NCI-H510A (cell line): ENCODE measurements at regions not wholly inside any gene's neighbourhood (a gene's known extent, or its start where the extent isn't known, plus 50 kb on each side); places are given as distances from the start of the nearest gene placed in this dataset.

Experiments
- DNase-seq: peaks from one replicate; lab custom pipeline; 2025; lab: John Stamatoyannopoulos, UW

DNA sequence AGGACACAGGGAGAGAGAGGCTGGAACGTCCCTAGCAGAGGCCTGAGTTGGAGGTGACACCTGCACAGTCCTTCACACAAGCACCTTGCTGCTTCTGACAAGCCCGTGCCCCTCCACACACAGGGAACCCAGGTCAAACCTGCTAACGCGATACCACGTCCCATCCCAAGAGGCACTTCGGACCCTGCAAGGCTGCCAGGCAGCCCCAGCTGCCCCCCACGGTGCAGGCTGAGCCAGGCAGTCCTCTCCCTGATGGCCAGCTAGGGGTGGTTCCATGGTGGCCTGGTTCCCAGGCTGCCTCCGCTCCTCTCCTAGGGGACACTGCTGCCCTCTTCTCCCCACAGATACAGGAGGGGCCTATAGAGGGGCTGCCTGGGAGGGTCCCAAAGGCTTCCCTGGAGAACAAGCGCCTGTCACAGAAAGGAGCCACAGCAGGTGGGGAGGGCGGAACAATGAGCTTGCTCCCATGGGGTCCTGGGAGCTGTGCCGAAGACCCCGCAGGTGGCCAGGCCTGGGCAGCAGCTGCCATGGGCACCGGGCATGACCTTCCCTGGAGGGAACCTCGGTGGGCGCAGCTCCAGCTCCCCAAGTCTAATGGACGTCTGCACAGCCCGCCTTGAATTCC is 434.2 kb upstream of the MYT1L start:
- no peak for DNase-seq

DNA sequence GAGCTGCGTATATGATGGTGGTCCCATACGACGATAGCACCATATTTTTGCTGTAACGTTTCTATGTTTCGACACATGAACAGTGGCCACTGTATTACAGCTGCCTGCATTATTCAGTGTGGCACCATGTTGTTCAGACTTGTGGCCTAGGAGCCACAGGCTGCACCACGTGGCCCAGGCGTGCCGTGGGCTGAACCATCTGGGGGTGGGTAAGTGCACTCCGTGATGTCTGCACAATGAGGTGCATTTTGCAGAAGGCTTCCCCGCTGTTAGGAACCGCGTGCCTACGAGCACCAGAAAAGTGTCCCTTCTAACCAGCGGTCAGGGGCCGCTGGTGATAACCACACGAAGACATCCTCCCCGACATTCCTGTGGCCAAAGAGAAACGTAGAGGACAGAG is 433.7 kb upstream of the MYT1L start:
- no peak for DNase-seq

- DNase-seq, result no peak
These were observed 432.9 kb upstream of the MYT1L start for GRCh38 chr2:2764001-2764355.

- no peak for DNase-seq
These were observed 432.4 kb upstream of the MYT1L start for GRCh38 chr2:2763351-2764000.

- DNase-seq, result no peak
These were observed 431.8 kb upstream of the MYT1L start for GRCh38 chr2:2762913-2763312.

DNA sequence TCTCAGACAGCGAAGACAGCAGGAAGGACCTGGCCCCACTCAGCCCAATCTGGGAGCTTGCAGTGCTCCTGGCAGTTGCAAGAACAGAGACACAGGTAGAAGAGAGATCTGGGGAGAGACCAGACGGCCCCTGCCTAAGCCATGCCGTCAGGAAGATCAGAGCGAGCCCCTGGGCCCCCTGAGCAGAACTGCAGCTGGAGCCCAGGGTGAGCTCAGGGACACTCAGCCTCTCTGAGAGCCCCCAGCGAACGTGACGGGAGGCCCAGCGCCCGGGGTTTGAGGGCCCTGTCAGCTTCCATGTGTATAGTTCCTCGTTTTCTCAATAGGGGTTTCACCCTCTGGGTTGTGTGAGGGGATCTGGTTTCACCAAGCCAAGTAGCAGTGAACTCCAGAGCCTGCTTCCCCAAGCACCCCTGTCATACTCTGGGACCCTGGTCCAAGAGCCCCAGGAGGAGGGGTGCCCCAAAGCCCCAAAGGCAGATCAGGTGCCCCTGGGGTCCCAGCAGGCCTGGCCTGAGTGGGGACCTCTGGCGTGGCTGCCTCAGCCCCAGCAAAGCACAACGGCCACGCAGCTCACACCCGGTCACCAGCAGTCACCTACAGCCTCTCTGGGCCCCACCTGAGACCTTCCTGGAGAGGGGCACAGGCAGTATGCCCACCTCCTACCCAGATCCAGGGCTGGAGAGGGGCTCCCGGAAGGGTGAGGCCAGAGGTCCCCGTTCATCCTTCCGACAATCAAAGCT is 431.3 kb upstream of the MYT1L start:
- DNase-seq, result no peak

- no peak for DNase-seq
These were observed 427.8 kb upstream of the MYT1L start for GRCh38 chr2:2758793-2759367.

DNA sequence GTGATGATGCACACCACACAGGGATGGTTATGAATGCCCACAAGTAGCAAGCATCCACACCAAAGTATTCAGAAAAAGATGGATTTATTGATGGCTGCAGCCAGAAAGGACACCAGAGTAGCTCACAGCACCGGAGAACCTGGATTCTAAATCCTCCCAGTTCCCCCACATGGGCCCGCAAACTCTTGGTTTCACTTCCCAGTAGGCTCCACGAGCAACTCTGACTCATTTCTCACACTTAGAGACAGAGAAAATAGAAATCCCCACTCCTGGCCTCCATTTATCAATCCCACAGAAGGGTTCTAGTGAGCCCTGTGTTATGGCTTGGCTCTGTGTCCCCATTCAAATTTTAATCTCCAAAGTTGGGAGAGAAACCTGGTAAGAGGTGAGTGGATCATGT is 426.7 kb upstream of the MYT1L start:
- DNase-seq, result no peak

DNA sequence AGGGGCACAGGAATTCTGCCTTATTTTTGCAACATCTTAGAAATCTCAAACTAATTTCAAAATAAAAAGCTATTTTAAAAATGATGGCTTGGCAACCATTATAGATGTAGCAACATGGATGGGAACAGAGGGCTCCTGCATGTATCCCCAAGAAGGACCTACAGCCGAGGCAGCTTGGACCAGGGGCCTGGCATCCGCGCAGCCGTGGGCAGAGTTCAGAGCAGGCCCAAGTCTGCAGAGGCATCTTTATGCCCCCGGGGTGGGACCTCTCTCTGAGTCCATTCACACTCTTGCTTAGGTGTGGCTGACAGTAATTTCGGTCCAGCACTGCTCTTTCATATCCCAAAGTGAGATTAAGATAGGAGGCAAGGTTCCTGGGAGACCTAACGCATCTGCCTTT is 425.8 kb upstream of the MYT1L start:
- no peak for DNase-seq

DNA sequence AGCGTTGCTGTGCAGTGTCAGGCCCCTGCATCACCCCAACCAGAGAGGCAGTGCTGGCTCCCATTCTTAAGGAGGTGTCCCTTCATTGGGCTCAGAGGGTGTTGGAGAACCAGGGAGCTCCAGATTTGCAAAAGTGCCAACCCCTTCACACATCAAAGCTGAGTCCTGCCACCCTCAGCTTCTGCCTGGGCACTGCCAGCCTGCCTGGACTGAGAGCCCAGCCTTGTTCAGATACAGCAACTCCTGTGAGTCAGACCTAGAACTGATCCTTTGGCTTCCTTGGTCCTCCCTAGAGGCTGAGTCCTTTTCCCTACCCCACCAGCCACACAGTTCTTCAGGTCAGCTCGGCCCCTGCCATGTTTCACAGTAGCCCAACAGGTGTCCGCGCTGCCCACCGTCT is 424.9 kb upstream of the MYT1L start:
- DNase-seq, result no peak

GRCh38 chr2:2754940-2755339 is 423.9 kb upstream of the MYT1L start:
- DNase-seq, result no peak

DNA sequence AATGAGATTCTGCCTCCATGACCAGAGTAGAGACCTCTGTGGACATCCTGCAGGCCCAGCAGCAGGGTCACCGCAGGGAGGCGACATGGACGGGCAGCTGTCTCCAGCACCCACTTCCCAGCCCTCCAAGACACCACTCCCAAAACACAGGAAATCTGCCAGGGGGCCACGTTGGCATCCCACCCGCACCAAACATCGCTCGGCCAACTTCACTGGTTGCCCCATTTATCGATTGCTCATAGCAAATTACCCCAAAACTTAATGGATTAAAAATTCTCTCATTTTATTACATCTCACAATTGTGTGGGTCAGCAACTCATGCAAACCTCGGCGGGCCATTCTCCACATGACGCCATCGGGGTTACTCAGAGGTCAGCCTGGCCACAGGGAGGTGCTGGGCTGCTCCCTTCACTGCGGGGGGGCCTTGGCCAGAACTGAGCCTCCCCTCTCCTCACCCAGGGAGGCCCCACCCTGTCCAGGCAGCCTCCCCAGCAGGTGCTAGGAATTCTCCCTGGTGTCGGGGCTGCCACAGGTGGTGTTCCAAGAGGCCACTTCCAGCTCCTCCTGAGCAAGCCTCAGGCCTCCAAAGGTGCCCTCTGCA is 420.7 kb upstream of the MYT1L start:
- no peak for DNase-seq

- no peak for DNase-seq
These were observed 420.0 kb upstream of the MYT1L start for GRCh38 chr2:2750867-2751714.

DNA sequence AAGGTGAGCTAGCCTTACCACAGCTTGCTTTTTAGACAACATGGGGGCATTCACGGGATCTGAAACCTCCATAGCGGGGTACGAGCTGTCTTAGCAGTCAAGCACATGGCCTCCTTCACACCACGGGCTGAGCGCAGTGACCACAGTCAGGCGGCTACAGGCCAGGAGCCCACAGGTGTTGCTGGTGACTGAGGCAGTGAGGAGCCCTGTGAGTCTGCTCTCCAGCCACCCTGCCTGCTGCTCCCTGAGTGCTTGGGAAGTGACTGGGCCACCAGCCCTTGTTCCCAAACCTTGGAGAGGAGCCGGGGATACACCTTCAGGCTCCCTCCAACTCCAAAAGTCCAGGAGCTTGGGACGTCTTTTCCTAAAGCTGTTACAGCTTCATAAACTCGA is 418.1 kb upstream of the MYT1L start:
- DNase-seq, result no peak

GRCh38 chr2:2748399-2749205 is 417.5 kb upstream of the MYT1L start:
- DNase-seq, result no peak

GRCh38 chr2:2747797-2748301 is 416.8 kb upstream of the MYT1L start:
- no peak for DNase-seq

DNA sequence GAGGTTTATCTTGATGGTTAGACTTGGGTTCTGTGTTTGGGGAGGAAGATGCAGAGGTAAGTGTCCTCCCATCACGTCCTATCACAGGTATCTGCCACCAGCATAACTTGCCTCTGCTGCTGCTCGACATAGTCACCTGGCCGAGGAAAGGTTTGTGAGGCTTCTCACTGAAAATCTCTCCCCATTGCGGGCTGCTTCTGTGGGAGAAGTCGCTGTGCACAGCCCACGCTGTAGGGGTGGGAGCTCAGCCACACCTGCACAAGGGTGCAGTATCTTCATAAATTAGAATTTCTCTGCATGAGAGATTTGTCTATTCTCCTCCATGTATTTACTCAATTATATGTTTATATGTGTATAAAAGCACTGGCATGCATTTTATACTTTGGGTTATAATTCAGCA is 415.7 kb upstream of the MYT1L start:
- no peak for DNase-seq

GRCh38 chr2:2744958-2745715 is 414.1 kb upstream of the MYT1L start:
- DNase-seq, result no peak

GRCh38 chr2:2744107-2744506 is 413.0 kb upstream of the MYT1L start:
- no peak for DNase-seq

- DNase-seq, result no peak
These were observed 412.1 kb upstream of the MYT1L start for GRCh38 chr2:2743164-2743571.
